Esophagus muscularis mucosa (tissue), 4 donors: ENCODE measurements at regions not wholly inside any gene's neighbourhood (a gene's known extent, or its start where the extent isn't known, plus 50 kb on each side); places are given as distances from the start of the nearest gene placed in this dataset.

Source experiments
- CTCF ChIP-seq, 3 experiments: fragments of 200-600 bp in 2 of 3; fragments of 450-650 bp in 1 of 3; sonication (generic) in 2 of 3; IDR thresholded peaks; one replicate each; pipeline ENCODE4 v1.5.1; 2017 to 2019; ENCODE audit warnings: antibody characterized with exemption in 3 of 3, mild to moderate bottlenecking in 2 of 3, moderate library complexity in 1 of 3
- EP300 ChIP-seq: sonication (generic); formaldehyde crosslinking; IDR thresholded peaks from one replicate; pipeline ENCODE4 v1.6.1; 2017; ENCODE audit warnings: antibody characterized with exemption
- POLR2A ChIP-seq: fragments of 450-650 bp; IDR thresholded peaks from one replicate; pipeline ENCODE4 v1.6.1; 2017; ENCODE audit warnings: antibody characterized with exemption, moderate library complexity, mild to moderate bottlenecking, low read depth
- POLR2AphosphoS5 ChIP-seq, 2 donors: sonication (generic); formaldehyde crosslinking; IDR thresholded peaks; one replicate each; pipeline ENCODE4 v1.6.1; 2017; ENCODE audit warnings: antibody characterized with exemption in 2 of 2

DNA sequence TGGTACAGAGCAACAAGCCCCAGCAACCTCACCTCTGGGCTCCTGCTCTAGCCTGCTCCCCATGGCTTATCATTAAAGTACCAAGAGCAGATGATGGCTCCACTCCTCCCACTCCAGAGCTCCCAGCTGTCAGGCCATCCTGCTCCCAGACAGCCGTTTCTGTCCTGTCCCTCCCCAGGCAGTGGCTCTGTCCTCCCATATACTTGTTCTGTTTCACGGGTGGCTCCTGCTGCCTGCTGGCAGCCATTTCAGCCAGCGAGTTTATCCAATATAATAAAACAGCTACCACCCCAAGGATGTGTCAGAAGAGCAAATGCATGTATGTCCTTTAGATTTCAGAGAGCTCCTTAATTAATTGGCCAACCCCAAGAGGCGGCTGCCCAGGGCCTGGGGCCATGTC, 79.4 kb upstream of the VSTM2B start:
- no peak for TF ChIP-seq CTCF (IDR thresholded peaks at IDR 0.05)
- TF ChIP-seq EP300 = no peak
- no peak for TF ChIP-seq POLR2A
- no peak for TF ChIP-seq POLR2AphosphoS5 (IDR thresholded peaks at IDR 0.05)
